Renal cortical epithelial cell (primary cell): ENCODE measurements at regions not wholly inside any gene's neighbourhood (a gene's known extent, or its start where the extent isn't known, plus 50 kb on each side); places are given as distances from the start of the nearest gene placed in this dataset.
"Not testable (repeated sequence)": the region's sequence is repeated elsewhere in the genome, so short reads cannot be mapped to it uniquely, and the experiment has no call there.

ENCODE experiments used
- DNase-seq: peaks from one replicate; pipeline ENCODE4 v3.0.0-alpha.2; 2011; ENCODE audit warnings: low read depth

GRCh38 chr9:62798884-62799850 is 1609.3 kb downstream of the SPATA31A7 start:
- DNase-seq = not testable (repeated sequence)

- DNase-seq = not testable (repeated sequence)
These were observed 1610.1 kb downstream of the SPATA31A7 start for GRCh38 chr9:62799851-62800371.

- DNase-seq = not testable (repeated sequence)
These were observed 1610.9 kb downstream of the SPATA31A7 start for GRCh38 chr9:62800451-62801371.

- DNase-seq = not testable (repeated sequence)
These were observed 1611.6 kb downstream of the SPATA31A7 start for GRCh38 chr9:62801372-62801811.

GRCh38 chr9:62801961-62802718 is 1612.3 kb downstream of the SPATA31A7 start:
- peak; percentile 23 for DNase-seq

GRCh38 chr9:62802719-62803079 is 1612.9 kb downstream of the SPATA31A7 start:
- not testable (repeated sequence) for DNase-seq

- DNase-seq = not testable (repeated sequence)
These were observed 1613.3 kb downstream of the SPATA31A7 start for GRCh38 chr9:62803099-62803498.

GRCh38 chr9:62804314-62804713 is 1614.5 kb downstream of the SPATA31A7 start:
- not testable (repeated sequence) for DNase-seq

- not testable (repeated sequence) for DNase-seq
These were observed 1617.6 kb downstream of the SPATA31A7 start for GRCh38 chr9:62807424-62807823.

- not testable (repeated sequence) for DNase-seq
These were observed 1618.2 kb downstream of the SPATA31A7 start for GRCh38 chr9:62808081-62808480.

- DNase-seq = not testable (repeated sequence)
These were observed 1620.5 kb downstream of the SPATA31A7 start for GRCh38 chr9:62810318-62810717.

GRCh38 chr9:62810811-62811315 is 1621.0 kb downstream of the SPATA31A7 start:
- not testable (repeated sequence) for DNase-seq

GRCh38 chr9:62815436-62815835 is 1625.6 kb downstream of the SPATA31A7 start:
- not testable (repeated sequence) for DNase-seq

- DNase-seq = not testable (repeated sequence)
These were observed 1626.5 kb downstream of the SPATA31A7 start for GRCh38 chr9:62816331-62816730.

GRCh38 chr9:62817214-62817613 is 1627.4 kb downstream of the SPATA31A7 start:
- not testable (repeated sequence) for DNase-seq

- DNase-seq = not testable (repeated sequence)
These were observed 1632.3 kb downstream of the SPATA31A7 start for GRCh38 chr9:62822185-62822584.

- DNase-seq = not testable (repeated sequence)
These were observed 1638.4 kb downstream of the SPATA31A7 start for GRCh38 chr9:62827957-62828907.

GRCh38 chr9:62830829-62831459 is 1641.1 kb downstream of the SPATA31A7 start:
- DNase-seq = not testable (repeated sequence)
